K562 (cell line): ENCODE measurements at regions not wholly inside any gene's neighbourhood (a gene's known extent, or its start where the extent isn't known, plus 50 kb on each side); places are given as distances from the start of the nearest gene placed in this dataset.

Source experiments
- BRCA1 ChIP-seq, 2 experiments: fragments of 450-650 bp in 1 of 2; sonication (generic) in 1 of 2; formaldehyde crosslinking in 1 of 2; IDR thresholded peaks; 2 replicates each; pipeline versions ENCODE4 v1.5.0 to v1.6.1; 2017 to 2020; ENCODE audit warnings: mild to moderate bottlenecking in 1 of 2, missing genetic modification reagents in 1 of 2
- CC2D1A ChIP-seq: fragments of 450-650 bp; IDR thresholded peaks from 2 replicates; pipeline ENCODE4 v1.6.1; 2017; ENCODE audit warnings: mild to moderate bottlenecking
- CREB3 ChIP-seq: fragments of 450-650 bp; conservative IDR thresholded peaks from 2 replicates; pipeline ENCODE4 v1.6.1; 2016; ENCODE audit warnings: missing genetic modification characterization, low read depth, mild to moderate bottlenecking, missing compliant biosample characterization, moderate library complexity
- GABPA ChIP-seq: fragments of 200-800 bp; sonication (Bioruptor generic); conservative IDR thresholded peaks from 2 replicates; pipeline ENCODE4 v1.6.1; 2016; ENCODE audit warnings: low read depth, missing genetic modification characterization, missing compliant biosample characterization
- HMG20A ChIP-seq: fragments of 450-650 bp; formaldehyde crosslinking; conservative IDR thresholded peaks from 2 replicates; pipeline ENCODE4 v1.4.0; 2020; ENCODE audit warnings: mild to moderate bottlenecking, mixed read lengths
- HNRNPL ChIP-seq: fragments of 200-400 bp; formaldehyde crosslinking; IDR thresholded peaks from 2 replicates; pipeline ENCODE4 v1.6.1; 2017; ENCODE audit warnings: low read depth, mild to moderate bottlenecking, low read length
- KDM2B ChIP-seq: fragments of 250-450 bp; sonication (Bioruptor Pico); IDR thresholded peaks from 2 replicates; pipeline ENCODE4 v1.8.0; 2021; ENCODE audit warnings: mild to moderate bottlenecking, moderate library complexity
- KDM5B ChIP-seq: fragments of 200-600 bp; sonication (generic); IDR thresholded peaks from 2 replicates; pipeline ENCODE4 v1.6.1; 2012; ENCODE audit warnings: low read depth, mild to moderate bottlenecking, moderate library complexity, low read length, control low read depth, inconsistent platforms; ENCODE audit not compliant: insufficient replicate concordance
- NFRKB ChIP-seq: fragments of 450-650 bp; IDR thresholded peaks from 2 replicates; pipeline ENCODE4 v1.6.1; 2016; ENCODE audit warnings: low read depth
- NR2C2 ChIP-seq, 2 experiments: fragments of 200-800 bp in 1 of 2; sonication (Bioruptor generic) in 1 of 2; sonication (generic) in 1 of 2; formaldehyde crosslinking in 1 of 2; IDR thresholded peaks; 2 replicates each; pipeline versions ENCODE4 v1.6.1 to v1.8.0; 2016 to 2022; ENCODE audit warnings: mild to moderate bottlenecking in 1 of 2, missing compliant biosample characterization in 1 of 2, missing genetic modification characterization in 1 of 2, missing genetic modification reagents in 1 of 2
- NR3C1 ChIP-seq: sonication (generic); formaldehyde crosslinking; IDR thresholded peaks from 2 replicates; pipeline ENCODE4 v1.8.1; 2022; ENCODE audit warnings: missing genetic modification reagents
- PPARD ChIP-seq: fragments of 250-450 bp; sonication (Bioruptor Pico); IDR thresholded peaks from 2 replicates; pipeline ENCODE4 v1.8.0; 2022; ENCODE audit warnings: inconsistent platforms, mild to moderate bottlenecking, moderate library complexity
- RNF219 ChIP-seq: fragments of 250-450 bp; sonication (Bioruptor Pico); IDR thresholded peaks from 2 replicates; pipeline ENCODE4 v1.5.0; 2022; ENCODE audit warnings: mild to moderate bottlenecking
- SAP30 ChIP-seq: fragments of 200-600 bp; sonication (generic); IDR thresholded peaks from 2 replicates; pipeline ENCODE4 v1.6.1; 2012; ENCODE audit warnings: borderline replicate concordance, low read depth, mild to moderate bottlenecking, moderate library complexity, low read length, control low read depth, inconsistent platforms; ENCODE audit not compliant: insufficient read depth, poor library complexity, severe bottlenecking
- SMARCA4 ChIP-seq: fragments of 450-650 bp; IDR thresholded peaks from 2 replicates; pipeline ENCODE4 v1.6.1; 2016
- XRCC4 ChIP-seq: IDR thresholded peaks from one replicate; pipeline ENCODE4 v1.6.1; 2011; ENCODE audit not compliant: insufficient read depth, insufficient read length; ENCODE audit errors: extremely low read depth
- YY1 ChIP-seq, 3 experiments: IDR thresholded peaks; 2 replicates each; pipeline ENCODE4 v1.6.1; 2011; ENCODE audit warnings: low read length in 2 of 3, mild to moderate bottlenecking in 2 of 3, moderate library complexity in 2 of 3, borderline replicate concordance in 1 of 3, control low read depth in 1 of 3, low read depth in 1 of 3; ENCODE audit not compliant: insufficient read depth in 3 of 3, insufficient replicate concordance in 2 of 3, control insufficient read depth in 1 of 3, insufficient read length in 1 of 3; ENCODE audit errors: extremely low read depth in 1 of 3
- ZNF212 ChIP-seq: fragments of 450-650 bp; formaldehyde crosslinking; IDR thresholded peaks from 2 replicates; pipeline ENCODE4 v1.4.0; 2020; ENCODE audit warnings: mild to moderate bottlenecking
- ZNF444 ChIP-seq: fragments of 250-450 bp; sonication (Bioruptor Pico); IDR thresholded peaks from 2 replicates; pipeline ENCODE4 v1.4.0; 2020; ENCODE audit warnings: mild to moderate bottlenecking, moderate library complexity
- ZNF639 ChIP-seq, 2 experiments: fragments of 200-800 bp in 1 of 2; sonication (Bioruptor generic) in 1 of 2; sonication (generic) in 1 of 2; formaldehyde crosslinking in 1 of 2; IDR thresholded peaks in 1 of 2; conservative IDR thresholded peaks in 1 of 2; 2 replicates each; pipeline versions ENCODE4 v1.5.0 to v1.6.1; 2016 to 2020; ENCODE audit warnings: missing compliant biosample characterization in 1 of 2, missing genetic modification characterization in 1 of 2, missing genetic modification reagents in 1 of 2

- no peak for TF ChIP-seq RNF219
- TF ChIP-seq XRCC4: no peak
- no peak for TF ChIP-seq ZNF444 (CRISPR knock-in tag)
- TF ChIP-seq SAP30: no peak
- no peak for TF ChIP-seq NFRKB
- no peak for TF ChIP-seq KDM5B
- no peak for TF ChIP-seq HNRNPL
- TF ChIP-seq SMARCA4: peak; percentile 66
- TF ChIP-seq HMG20A (CRISPR knock-in tag): no peak
- TF ChIP-seq PPARD (CRISPR knock-in tag): no peak
- TF ChIP-seq ZNF212: no peak
- no peak for TF ChIP-seq BRCA1 (IDR thresholded peaks at IDR 0.05)
- no peak for TF ChIP-seq BRCA1 (CRISPR knock-in tag; IDR thresholded peaks at IDR 0.05)
- 0 out of 4 replicates have a peak, but pooled peaks of 1 of the 2 experiments have one; percentile 53 for TF ChIP-seq ZNF639 (CRISPR knock-in tag; conservative IDR thresholded peaks at IDR 0.05 in 1 of 2, IDR thresholded peaks at IDR 0.05 in 1 of 2)
- TF ChIP-seq NR2C2 (CRISPR knock-in tag; IDR thresholded peaks at IDR 0.05): no peak
- TF ChIP-seq NR2C2 (tag; IDR thresholded peaks at IDR 0.05): no peak; the same call in 1 of the 2 replicates
- TF ChIP-seq YY1 (IDR thresholded peaks at IDR 0.05; ENCODE audit: borderline replicate concordance in 1 of 3, control insufficient read depth in 1 of 3, extremely low read depth in 1 of 3, insufficient read depth in 3 of 3, insufficient read length in 1 of 3, insufficient replicate concordance in 2 of 3, low read depth in 1 of 3, low read length in 2 of 3): no peak
- no peak for TF ChIP-seq NR3C1 (CRISPR knock-in tag)
- no peak for TF ChIP-seq CREB3 (tag)
- no peak; the same call in 1 of the 2 replicates for TF ChIP-seq CC2D1A
- peak; percentile 13; the same call in 1 of the 2 replicates for TF ChIP-seq GABPA
- no peak for TF ChIP-seq KDM2B
These were observed 195.5 kb upstream of the BTG1 start (continued) for GRCh38 chr12:92341065-92341668.
